A549 (cell line): ENCODE measurements at regions not wholly inside any gene's neighbourhood (a gene's known extent, or its start where the extent isn't known, plus 50 kb on each side); places are given as distances from the start of the nearest gene placed in this dataset.

Experiments
- ATAC-seq, 2 experiments: fragments of 200-7000 bp in 1 of 2; fragments of >200 bp in 1 of 2; cut with Nextera tagmentation in 1 of 2; cut with Tn5 transposase in 1 of 2; 3 replicates each; pipeline versions ENCODE4 v1.8.0 to v1.9.1; 2018 to 2020; ENCODE audit warnings: mild to moderate bottlenecking in 1 of 2, moderate library complexity in 1 of 2
- CTCF ChIA-PET: fragments of 300-600 bp; sonication (Branson Sonifier 250); formaldehyde crosslinking; extraction: SDS; loops from one replicate; lab custom pipeline; 2021; ENCODE audit warnings: antibody characterized with exemption, inconsistent platforms; lab: Yijun Ruan, JAX
- POLR2A ChIA-PET: fragments of 350-600 bp; formaldehyde crosslinking; extraction: SDS; loops from one replicate; lab custom pipeline; 2021; ENCODE audit warnings: antibody characterized with exemption, inconsistent platforms; lab: Yijun Ruan, JAX
- DNase-seq, 2 experiments: peaks; one replicate each; pipeline versions ENCODE4 v3.0.0 to v3.0.0-alpha.2; 2011 to 2016; ENCODE audit warnings: low read depth in 1 of 2, low spot score in 1 of 2
- FAIRE-seq: peaks from 2 replicates; lab custom pipeline; 2011; peaks lifted over from hg19 to GRCh38; lab: Jason Lieb, UNC
- H3K27ac ChIP-seq, 2 experiments: fragments of >200 bp; sonication (Bioruptor Twin); formaldehyde crosslinking; 3 replicates each; pipeline ENCODE4 v1.5.1; 2016 to 2017
- H3K4me1 ChIP-seq: fragments of >200 bp; sonication (Bioruptor Twin); formaldehyde crosslinking; 3 replicates; pipeline ENCODE4 v1.6.1; 2016
- H3K4me2 ChIP-seq: fragments of >200 bp; sonication (Bioruptor Twin); formaldehyde crosslinking; 3 replicates; pipeline ENCODE4 v1.6.1; 2016
- H3K4me3 ChIP-seq: fragments of >200 bp; sonication (Bioruptor Twin); formaldehyde crosslinking; 3 replicates; pipeline ENCODE4 v1.5.1; 2016
- H3K9me3 ChIP-seq: fragments of >200 bp; sonication (Bioruptor Twin); formaldehyde crosslinking; 3 replicates; pipeline ENCODE4 v1.6.1; 2016
- BHLHE40 ChIP-seq: IDR thresholded peaks from 2 replicates; pipeline ENCODE4 v1.6.1; 2012; ENCODE audit warnings: low read depth, low read length, inconsistent platforms
- CEBPB ChIP-seq, 2 experiments: fragments of >200 bp in 1 of 2; sonication (Bioruptor Twin) in 1 of 2; formaldehyde crosslinking in 1 of 2; IDR thresholded peaks; 2 replicates each; pipeline ENCODE4 v1.6.1; 2012 to 2016
- EHF ChIP-seq: fragments of 250-450 bp; sonication (Bioruptor Pico); IDR thresholded peaks from 2 replicates; pipeline ENCODE4 v1.5.0; 2020; ENCODE audit warnings: mild to moderate bottlenecking
- JUN ChIP-seq, 2 experiments: fragments of >200 bp; sonication (Bioruptor Twin); formaldehyde crosslinking; IDR thresholded peaks; 2 replicates in 1 of 2; 3 replicates in 1 of 2; pipeline ENCODE4 v1.6.1; 2016 to 2017
- MAFK ChIP-seq: fragments of 450-650 bp; IDR thresholded peaks from 2 replicates; pipeline ENCODE4 v1.6.1; 2014; ENCODE audit not compliant: partially characterized antibody
- TFCP2L1 ChIP-seq: fragments of 250-450 bp; sonication (Bioruptor Pico); IDR thresholded peaks from 2 replicates; pipeline ENCODE4 v1.5.0; 2021; ENCODE audit warnings: mild to moderate bottlenecking
- WGBS: methylation state at CpG from one replicate; pipeline ENCODE4 v1.1.6; 2017; ENCODE audit errors: missing lambda C conversion rate; 5-methylcytosine and 5-hydroxymethylcytosine counted together
- TF ChIP-seq, protein P1 (sequence below): fragments of >200 bp; sonication (Bioruptor Twin); formaldehyde crosslinking; IDR thresholded peaks from 2 replicates; pipeline ENCODE4 v1.6.1; 2016
- TF ChIP-seq, protein P2 (sequence below): fragments of >200 bp; sonication (Bioruptor Twin); formaldehyde crosslinking; IDR thresholded peaks from 3 replicates; pipeline ENCODE4 v1.5.1; 2016
- TF ChIP-seq, protein P3 (sequence below): fragments of 250-450 bp; sonication (Bioruptor Pico); IDR thresholded peaks from 2 replicates; pipeline ENCODE4 v1.5.0; 2021; ENCODE audit warnings: mild to moderate bottlenecking, moderate library complexity, borderline replicate concordance
- TF ChIP-seq, protein P4 (sequence below): fragments of 250-450 bp; sonication (Bioruptor Pico); IDR thresholded peaks from 2 replicates; pipeline ENCODE4 v1.5.0; 2020; ENCODE audit warnings: low read depth, mild to moderate bottlenecking, moderate library complexity
- TF ChIP-seq, protein P5 (sequence below): fragments of >200 bp; sonication (Bioruptor Twin); formaldehyde crosslinking; IDR thresholded peaks from 3 replicates; pipeline ENCODE4 v1.6.1; 2016
- TF ChIP-seq, protein P6 (sequence below): fragments of 200-600 bp; sonication (generic); IDR thresholded peaks from 2 replicates; pipeline ENCODE4 v1.6.1; 2016; ENCODE audit warnings: antibody characterized with exemption, mild to moderate bottlenecking, moderate library complexity

DNA sequence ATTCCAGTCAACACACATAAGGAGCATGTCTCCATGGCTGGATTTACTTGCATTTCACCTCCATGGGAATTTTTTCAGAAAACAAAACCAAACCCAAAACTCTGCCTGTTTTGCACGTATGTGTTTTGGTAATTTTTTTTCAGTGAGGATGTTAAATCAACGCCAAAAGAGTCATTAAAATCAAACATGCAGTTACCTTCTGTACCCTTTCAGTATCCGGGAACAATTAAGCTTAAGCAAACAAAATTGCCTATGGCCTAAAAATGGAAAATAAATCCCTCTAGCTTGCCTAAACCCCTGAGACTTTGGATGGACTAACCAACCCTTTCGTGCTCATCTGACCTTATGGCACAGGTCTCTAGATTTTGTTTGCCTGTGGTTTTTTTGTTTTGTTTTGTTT is 209.2 kb upstream of the KLF4 start (continued):
- TF ChIP-seq CEBPB (IDR thresholded peaks at IDR 0.05) (no peak), MAFK (no peak)
- TF ChIP-seq, protein P1, sequence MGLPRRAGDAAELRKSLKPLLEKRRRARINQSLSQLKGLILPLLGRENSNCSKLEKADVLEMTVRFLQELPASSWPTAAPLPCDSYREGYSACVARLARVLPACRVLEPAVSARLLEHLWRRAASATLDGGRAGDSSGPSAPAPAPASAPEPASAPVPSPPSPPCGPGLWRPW = no peak

DNA sequence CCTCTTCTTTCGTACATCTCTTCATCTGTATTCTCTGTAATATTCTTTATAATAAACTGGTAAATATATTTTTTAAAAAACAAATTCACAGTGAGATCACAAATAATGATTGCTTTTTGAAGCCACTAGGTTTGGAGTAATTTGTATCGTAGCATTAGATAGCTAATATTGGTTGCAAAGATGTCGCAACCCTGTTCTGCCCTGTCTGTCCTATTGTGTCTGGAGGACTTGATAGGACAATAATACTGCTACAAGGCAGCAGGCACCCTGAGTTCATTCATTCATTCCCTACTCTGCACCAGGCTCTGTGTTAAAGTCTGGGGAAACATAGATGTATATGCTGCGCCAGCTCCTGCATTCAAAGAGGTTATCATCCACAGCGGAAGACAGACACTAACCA is 206.7 kb upstream of the KLF4 start:
- no peak for FAIRE-seq
- 91% methylated on average over 5 of the region's 5 CpGs for WGBS

DNA sequence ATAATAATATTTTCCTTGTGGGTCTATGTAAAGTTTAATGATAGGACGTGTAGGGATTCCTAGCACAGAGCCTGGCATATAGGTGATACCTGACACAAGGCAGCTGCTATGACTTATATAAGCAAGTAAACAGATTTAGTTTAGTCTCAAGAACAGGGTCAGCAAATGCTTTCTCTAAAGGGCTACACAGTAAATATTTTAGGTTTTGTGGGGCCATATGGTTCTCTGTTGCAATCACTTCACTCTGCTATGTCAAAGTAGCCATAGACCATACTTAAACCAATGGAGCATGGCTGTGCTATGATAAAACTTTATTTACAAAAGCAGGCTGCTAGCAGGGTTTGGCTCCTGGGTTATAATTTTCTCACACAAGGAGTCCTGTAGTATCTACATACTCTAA is 204.8 kb upstream of the KLF4 start:
- Histone ChIP-seq H3K4me1 (no peaks in the 10 kb centered on the region), H3K4me2 (no peak overlapping the region), H3K4me3 (no peak overlapping the region), H3K9me3 (no peaks in the 10 kb centered on the region), H3K27ac (no peak overlapping the region)
- no peak for FAIRE-seq
- no peak for ATAC-seq
- CTCF ChIA-PET = interaction anchor here (0.6 kb wide), 1 partner anchor 1042 kb away, joined by 3 read pairs; no protein-coding TSS in a partner anchor
- TF ChIP-seq, protein P2, sequence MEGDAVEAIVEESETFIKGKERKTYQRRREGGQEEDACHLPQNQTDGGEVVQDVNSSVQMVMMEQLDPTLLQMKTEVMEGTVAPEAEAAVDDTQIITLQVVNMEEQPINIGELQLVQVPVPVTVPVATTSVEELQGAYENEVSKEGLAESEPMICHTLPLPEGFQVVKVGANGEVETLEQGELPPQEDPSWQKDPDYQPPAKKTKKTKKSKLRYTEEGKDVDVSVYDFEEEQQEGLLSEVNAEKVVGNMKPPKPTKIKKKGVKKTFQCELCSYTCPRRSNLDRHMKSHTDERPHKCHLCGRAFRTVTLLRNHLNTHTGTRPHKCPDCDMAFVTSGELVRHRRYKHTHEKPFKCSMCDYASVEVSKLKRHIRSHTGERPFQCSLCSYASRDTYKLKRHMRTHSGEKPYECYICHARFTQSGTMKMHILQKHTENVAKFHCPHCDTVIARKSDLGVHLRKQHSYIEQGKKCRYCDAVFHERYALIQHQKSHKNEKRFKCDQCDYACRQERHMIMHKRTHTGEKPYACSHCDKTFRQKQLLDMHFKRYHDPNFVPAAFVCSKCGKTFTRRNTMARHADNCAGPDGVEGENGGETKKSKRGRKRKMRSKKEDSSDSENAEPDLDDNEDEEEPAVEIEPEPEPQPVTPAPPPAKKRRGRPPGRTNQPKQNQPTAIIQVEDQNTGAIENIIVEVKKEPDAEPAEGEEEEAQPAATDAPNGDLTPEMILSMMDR = no peak
- TF ChIP-seq BHLHE40 = no peak
- TF ChIP-seq, protein P3, sequence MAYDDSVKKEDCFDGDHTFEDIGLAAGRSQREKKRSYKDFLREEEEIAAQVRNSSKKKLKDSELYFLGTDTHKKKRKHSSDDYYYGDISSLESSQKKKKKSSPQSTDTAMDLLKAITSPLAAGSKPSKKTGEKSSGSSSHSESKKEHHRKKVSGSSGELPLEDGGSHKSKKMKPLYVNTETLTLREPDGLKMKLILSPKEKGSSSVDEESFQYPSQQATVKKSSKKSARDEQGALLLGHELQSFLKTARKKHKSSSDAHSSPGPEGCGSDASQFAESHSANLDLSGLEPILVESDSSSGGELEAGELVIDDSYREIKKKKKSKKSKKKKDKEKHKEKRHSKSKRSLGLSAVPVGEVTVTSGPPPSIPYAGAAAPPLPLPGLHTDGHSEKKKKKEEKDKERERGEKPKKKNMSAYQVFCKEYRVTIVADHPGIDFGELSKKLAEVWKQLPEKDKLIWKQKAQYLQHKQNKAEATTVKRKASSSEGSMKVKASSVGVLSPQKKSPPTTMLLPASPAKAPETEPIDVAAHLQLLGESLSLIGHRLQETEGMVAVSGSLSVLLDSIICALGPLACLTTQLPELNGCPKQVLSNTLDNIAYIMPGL (CRISPR knock-in tag) = no peak
- TF ChIP-seq, protein P4, sequence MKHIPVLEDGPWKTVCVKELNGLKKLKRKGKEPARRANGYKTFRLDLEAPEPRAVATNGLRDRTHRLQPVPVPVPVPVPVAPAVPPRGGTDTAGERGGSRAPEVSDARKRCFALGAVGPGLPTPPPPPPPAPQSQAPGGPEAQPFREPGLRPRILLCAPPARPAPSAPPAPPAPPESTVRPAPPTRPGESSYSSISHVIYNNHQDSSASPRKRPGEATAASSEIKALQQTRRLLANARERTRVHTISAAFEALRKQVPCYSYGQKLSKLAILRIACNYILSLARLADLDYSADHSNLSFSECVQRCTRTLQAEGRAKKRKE (CRISPR knock-in tag) = no peak
- TF ChIP-seq, protein P1 = no peak
- TF ChIP-seq EHF (CRISPR knock-in tag) = no peak
- TF ChIP-seq JUN (IDR thresholded peaks at IDR 0.05) = no peak
- POLR2A ChIA-PET = no interaction called here
- DNase-seq = no peak
- 49% methylated on average over 1 of the region's 1 CpG for WGBS

More for the DNA sequence above, 206.7 kb upstream of the KLF4 start:
- TF ChIP-seq, protein P5, sequence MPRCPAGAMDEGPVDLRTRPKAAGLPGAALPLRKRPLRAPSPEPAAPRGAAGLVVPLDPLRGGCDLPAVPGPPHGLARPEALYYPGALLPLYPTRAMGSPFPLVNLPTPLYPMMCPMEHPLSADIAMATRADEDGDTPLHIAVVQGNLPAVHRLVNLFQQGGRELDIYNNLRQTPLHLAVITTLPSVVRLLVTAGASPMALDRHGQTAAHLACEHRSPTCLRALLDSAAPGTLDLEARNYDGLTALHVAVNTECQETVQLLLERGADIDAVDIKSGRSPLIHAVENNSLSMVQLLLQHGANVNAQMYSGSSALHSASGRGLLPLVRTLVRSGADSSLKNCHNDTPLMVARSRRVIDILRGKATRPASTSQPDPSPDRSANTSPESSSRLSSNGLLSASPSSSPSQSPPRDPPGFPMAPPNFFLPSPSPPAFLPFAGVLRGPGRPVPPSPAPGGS = no peak
- TF ChIP-seq MAFK (no peak), TFCP2L1 (CRISPR knock-in tag) (no peak)
- TF ChIP-seq, protein P1 = no peak
- TF ChIP-seq, protein P6, sequence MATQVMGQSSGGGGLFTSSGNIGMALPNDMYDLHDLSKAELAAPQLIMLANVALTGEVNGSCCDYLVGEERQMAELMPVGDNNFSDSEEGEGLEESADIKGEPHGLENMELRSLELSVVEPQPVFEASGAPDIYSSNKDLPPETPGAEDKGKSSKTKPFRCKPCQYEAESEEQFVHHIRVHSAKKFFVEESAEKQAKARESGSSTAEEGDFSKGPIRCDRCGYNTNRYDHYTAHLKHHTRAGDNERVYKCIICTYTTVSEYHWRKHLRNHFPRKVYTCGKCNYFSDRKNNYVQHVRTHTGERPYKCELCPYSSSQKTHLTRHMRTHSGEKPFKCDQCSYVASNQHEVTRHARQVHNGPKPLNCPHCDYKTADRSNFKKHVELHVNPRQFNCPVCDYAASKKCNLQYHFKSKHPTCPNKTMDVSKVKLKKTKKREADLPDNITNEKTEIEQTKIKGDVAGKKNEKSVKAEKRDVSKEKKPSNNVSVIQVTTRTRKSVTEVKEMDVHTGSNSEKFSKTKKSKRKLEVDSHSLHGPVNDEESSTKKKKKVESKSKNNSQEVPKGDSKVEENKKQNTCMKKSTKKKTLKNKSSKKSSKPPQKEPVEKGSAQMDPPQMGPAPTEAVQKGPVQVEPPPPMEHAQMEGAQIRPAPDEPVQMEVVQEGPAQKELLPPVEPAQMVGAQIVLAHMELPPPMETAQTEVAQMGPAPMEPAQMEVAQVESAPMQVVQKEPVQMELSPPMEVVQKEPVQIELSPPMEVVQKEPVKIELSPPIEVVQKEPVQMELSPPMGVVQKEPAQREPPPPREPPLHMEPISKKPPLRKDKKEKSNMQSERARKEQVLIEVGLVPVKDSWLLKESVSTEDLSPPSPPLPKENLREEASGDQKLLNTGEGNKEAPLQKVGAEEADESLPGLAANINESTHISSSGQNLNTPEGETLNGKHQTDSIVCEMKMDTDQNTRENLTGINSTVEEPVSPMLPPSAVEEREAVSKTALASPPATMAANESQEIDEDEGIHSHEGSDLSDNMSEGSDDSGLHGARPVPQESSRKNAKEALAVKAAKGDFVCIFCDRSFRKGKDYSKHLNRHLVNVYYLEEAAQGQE = no peak
- Histone ChIP-seq H3K27ac (no peak overlapping the region), H3K9me3 (no peaks in the 10 kb centered on the region), H3K4me3 (no peak overlapping the region), H3K4me2 (no peak overlapping the region), H3K4me1 (no peaks in the 10 kb centered on the region)
- ATAC-seq (no peak), DNase-seq (no peak)
- POLR2A ChIA-PET = no interaction called here
- CTCF ChIA-PET = interaction anchor here (0.6 kb wide), 1 partner anchor 27 kb away, joined by 4 read pairs; no protein-coding TSS in a partner anchor
